B cell (primary cell): ENCODE measurements at regions not wholly inside any gene's neighbourhood (a gene's known extent, or its start where the extent isn't known, plus 50 kb on each side); places are given as distances from the start of the nearest gene placed in this dataset.

Experiments used
- EZH2 ChIP-seq: IDR thresholded peaks from 2 replicates; pipeline ENCODE4 v1.6.1; 2012; ENCODE audit warnings: borderline replicate concordance, low read depth, mild to moderate bottlenecking, moderate library complexity, low read length; ENCODE audit not compliant: insufficient read depth, poor library complexity, severe bottlenecking
- TF ChIP-seq, protein P1 (sequence below): fragments of 200-600 bp; IDR thresholded peaks from one replicate; pipeline ENCODE4 v1.8.0; 2022; ENCODE audit warnings: antibody characterized with exemption, mild to moderate bottlenecking

DNA sequence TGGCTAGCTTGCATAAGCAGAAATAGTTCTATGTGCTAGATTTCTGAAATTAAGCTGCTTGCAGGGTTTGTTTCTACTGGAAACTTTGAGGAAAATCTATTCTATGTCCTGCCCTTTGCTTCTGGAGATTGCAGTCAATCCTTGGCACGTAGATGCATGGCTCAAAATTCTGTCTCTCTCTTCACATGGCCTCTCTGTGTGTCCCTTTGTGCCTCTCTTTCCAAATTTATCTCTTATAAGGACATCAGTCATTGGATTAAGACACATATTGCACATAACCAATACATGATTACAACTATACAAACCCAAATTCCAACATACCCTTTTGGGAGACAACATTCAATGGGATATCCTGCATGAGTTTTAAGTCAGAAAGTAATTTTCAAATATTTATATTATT is 744.3 kb upstream of the CTNND2 start:
- TF ChIP-seq, protein P1, sequence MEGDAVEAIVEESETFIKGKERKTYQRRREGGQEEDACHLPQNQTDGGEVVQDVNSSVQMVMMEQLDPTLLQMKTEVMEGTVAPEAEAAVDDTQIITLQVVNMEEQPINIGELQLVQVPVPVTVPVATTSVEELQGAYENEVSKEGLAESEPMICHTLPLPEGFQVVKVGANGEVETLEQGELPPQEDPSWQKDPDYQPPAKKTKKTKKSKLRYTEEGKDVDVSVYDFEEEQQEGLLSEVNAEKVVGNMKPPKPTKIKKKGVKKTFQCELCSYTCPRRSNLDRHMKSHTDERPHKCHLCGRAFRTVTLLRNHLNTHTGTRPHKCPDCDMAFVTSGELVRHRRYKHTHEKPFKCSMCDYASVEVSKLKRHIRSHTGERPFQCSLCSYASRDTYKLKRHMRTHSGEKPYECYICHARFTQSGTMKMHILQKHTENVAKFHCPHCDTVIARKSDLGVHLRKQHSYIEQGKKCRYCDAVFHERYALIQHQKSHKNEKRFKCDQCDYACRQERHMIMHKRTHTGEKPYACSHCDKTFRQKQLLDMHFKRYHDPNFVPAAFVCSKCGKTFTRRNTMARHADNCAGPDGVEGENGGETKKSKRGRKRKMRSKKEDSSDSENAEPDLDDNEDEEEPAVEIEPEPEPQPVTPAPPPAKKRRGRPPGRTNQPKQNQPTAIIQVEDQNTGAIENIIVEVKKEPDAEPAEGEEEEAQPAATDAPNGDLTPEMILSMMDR, result no peak
- no peak for TF ChIP-seq EZH2
